T-helper 1 cell treated with Interleukin-12 subunit alpha and Interleukin-12 subunit beta and Interleukin-4 antibody, amounts not matched to agents 30 μg/mL and 1 μg/mL, for 36 hours (primary cell): ENCODE measurements at regions not wholly inside any gene's neighbourhood (a gene's known extent, or its start where the extent isn't known, plus 50 kb on each side); places are given as distances from the start of the nearest gene placed in this dataset.
"Not testable (repeated sequence)": the region's sequence is repeated elsewhere in the genome, so short reads cannot be mapped to it uniquely, and the experiment has no call there.

Experiments
- H3K27ac Mint-ChIP-seq: one replicate; pipeline ENCODE4 v1.8.0; 2021; ENCODE audit warnings: mild to moderate bottlenecking, mixed read lengths
- H3K27me3 Mint-ChIP-seq: one replicate; pipeline ENCODE4 v1.8.0; 2021; ENCODE audit warnings: low read depth, mixed read lengths
- H3K36me3 Mint-ChIP-seq: one replicate; pipeline ENCODE4 v1.8.0; 2021; ENCODE audit warnings: low read depth, mixed read lengths
- H3K4me1 Mint-ChIP-seq: one replicate; pipeline ENCODE4 v1.8.0; 2021; ENCODE audit warnings: low read depth, mixed read lengths
- H3K4me3 Mint-ChIP-seq: one replicate; pipeline ENCODE4 v1.8.0; 2021; ENCODE audit warnings: mild to moderate bottlenecking, moderate library complexity, mixed read lengths
- H3K9me3 Mint-ChIP-seq: one replicate; pipeline ENCODE4 v1.8.0; 2021; ENCODE audit warnings: mixed read lengths

DNA sequence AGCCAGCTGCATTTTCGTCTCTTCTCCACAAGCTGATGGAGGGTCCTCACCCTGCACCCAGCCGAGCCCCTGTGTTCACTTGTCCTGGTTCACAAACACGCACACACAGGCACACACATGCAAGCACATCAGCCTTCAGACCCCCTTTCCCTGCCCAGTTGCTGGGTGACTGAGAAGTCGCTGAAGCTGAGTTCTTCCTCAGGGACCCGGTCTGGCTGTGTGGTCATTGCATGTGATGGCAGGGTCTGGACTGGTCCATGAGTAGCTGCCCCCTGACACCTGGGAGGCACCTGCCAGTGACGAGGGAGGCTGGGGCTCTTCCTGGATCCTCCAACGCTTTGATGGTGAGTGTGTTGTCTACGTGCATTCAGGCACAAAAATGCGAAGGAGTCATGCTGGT, 546.1 kb upstream of the SALL3 start:
- no peak overlapping the region for H3K4me3 Mint-ChIP-seq
- H3K36me3 Mint-ChIP-seq = no peaks in the 10 kb centered on the region
- no peaks in the 10 kb centered on the region for H3K4me1 Mint-ChIP-seq
- H3K9me3 Mint-ChIP-seq = peaks cover 23% of the 10 kb centered on the region
- H3K27ac Mint-ChIP-seq = no peak overlapping the region
- no peaks in the 10 kb centered on the region for H3K27me3 Mint-ChIP-seq

DNA sequence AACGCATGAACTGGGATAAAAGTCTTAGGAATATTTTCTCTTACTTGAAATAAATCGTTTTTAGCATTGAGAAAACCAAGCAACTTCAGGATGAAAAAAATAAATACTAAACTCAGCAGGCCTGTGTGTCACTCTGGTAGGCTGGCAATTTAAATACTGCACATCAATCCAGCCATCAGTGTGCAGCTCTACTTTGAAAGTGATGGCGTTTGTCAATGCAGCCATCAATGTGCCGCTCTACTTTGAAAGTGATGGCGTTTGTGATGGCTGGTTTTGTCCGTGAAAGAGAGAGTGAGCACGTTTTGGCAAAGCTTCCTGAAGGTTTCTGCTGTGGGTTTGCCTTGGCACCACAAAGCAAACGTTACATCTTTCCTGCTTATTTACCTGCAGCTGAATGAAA, 543.5 kb upstream of the SALL3 start:
- H3K27ac Mint-ChIP-seq = no peak overlapping the region
- no peaks in the 10 kb centered on the region for H3K27me3 Mint-ChIP-seq
- H3K9me3 Mint-ChIP-seq = peaks cover 26% of the 10 kb centered on the region
- H3K4me1 Mint-ChIP-seq = no peaks in the 10 kb centered on the region
- no peak overlapping the region for H3K4me3 Mint-ChIP-seq
- no peaks in the 10 kb centered on the region for H3K36me3 Mint-ChIP-seq

DNA sequence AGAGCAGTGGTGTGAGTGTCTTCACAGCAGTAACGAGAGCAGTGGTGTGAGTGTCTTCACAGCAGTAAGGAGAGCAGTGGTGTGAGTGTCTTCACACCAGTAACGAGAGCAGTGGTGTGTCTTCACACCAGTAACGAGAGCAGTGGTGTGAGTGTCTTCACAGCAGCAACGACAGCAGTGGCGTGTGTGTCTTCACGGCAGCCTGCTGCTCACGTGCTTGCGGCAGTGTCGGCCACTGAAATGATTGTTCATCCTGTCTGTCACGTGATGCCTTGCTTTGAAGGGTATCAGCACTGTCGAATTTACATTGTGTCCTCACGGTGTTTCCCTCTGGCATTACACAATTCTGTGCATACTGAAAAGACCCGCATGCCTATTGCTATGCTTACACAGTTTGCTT, 541.4 kb upstream of the SALL3 start:
- not testable (repeated sequence) for H3K4me3 Mint-ChIP-seq, H3K36me3 Mint-ChIP-seq, H3K4me1 Mint-ChIP-seq, H3K27me3 Mint-ChIP-seq, H3K27ac Mint-ChIP-seq
- peaks cover 23% of the 10 kb centered on the region for H3K9me3 Mint-ChIP-seq

GRCh38 chr18:78445880-78446279, 533.7 kb upstream of the SALL3 start:
- H3K4me1 Mint-ChIP-seq = no peaks in the 10 kb centered on the region
- no peaks in the 10 kb centered on the region for H3K27me3 Mint-ChIP-seq
- no peak overlapping the region for H3K27ac Mint-ChIP-seq
- no peaks in the 10 kb centered on the region for H3K9me3 Mint-ChIP-seq
- no peaks in the 10 kb centered on the region for H3K36me3 Mint-ChIP-seq
- no peak overlapping the region for H3K4me3 Mint-ChIP-seq

- Mint-ChIP-seq H3K36me3 (no peaks in the 10 kb centered on the region), H3K9me3 (no peaks in the 10 kb centered on the region), H3K4me3 (no peak overlapping the region), H3K27ac (no peak overlapping the region), H3K4me1 (no peaks in the 10 kb centered on the region), H3K27me3 (no peaks in the 10 kb centered on the region)
These were observed 532.4 kb upstream of the SALL3 start for GRCh38 chr18:78447211-78447610.

- H3K4me3 Mint-ChIP-seq = no peak overlapping the region
- no peaks in the 10 kb centered on the region for H3K27me3 Mint-ChIP-seq
- H3K9me3 Mint-ChIP-seq = no peaks in the 10 kb centered on the region
- H3K4me1 Mint-ChIP-seq = no peaks in the 10 kb centered on the region
- H3K36me3 Mint-ChIP-seq = no peaks in the 10 kb centered on the region
- no peak overlapping the region for H3K27ac Mint-ChIP-seq
These were observed 531.5 kb upstream of the SALL3 start for GRCh38 chr18:78448106-78448505.

GRCh38 chr18:78448591-78448990, 531.0 kb upstream of the SALL3 start:
- Mint-ChIP-seq H3K36me3 (no peaks in the 10 kb centered on the region), H3K27me3 (no peaks in the 10 kb centered on the region), H3K4me1 (no peaks in the 10 kb centered on the region), H3K9me3 (no peaks in the 10 kb centered on the region), H3K27ac (no peak overlapping the region), H3K4me3 (no peak overlapping the region)

DNA sequence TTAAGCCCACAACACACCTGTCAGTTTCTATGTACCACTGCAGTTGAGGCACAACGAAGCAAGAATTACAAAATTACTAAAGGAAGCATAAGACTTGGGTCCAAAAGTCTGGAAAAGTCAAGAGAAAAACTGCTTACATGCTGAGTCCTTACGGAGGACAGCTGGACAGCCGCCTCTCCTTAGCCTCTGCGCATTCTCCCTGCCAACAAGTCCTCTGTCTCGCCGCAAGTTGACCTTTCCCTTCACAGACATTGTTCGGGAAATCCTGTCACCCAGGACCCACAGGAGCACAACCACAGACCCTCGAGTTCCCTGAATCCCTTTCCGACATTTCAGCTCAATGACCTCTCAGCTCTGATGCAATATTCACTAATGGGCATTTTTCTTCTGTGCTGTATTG, 525.4 kb upstream of the SALL3 start:
- Mint-ChIP-seq H3K36me3 (no peaks in the 10 kb centered on the region), H3K27me3 (no peaks in the 10 kb centered on the region), H3K27ac (no peak overlapping the region), H3K4me1 (no peaks in the 10 kb centered on the region), H3K4me3 (no peak overlapping the region), H3K9me3 (no peaks in the 10 kb centered on the region)

- no peaks in the 10 kb centered on the region for H3K27me3 Mint-ChIP-seq
- H3K9me3 Mint-ChIP-seq = no peaks in the 10 kb centered on the region
- H3K27ac Mint-ChIP-seq = no peak overlapping the region
- no peaks in the 10 kb centered on the region for H3K36me3 Mint-ChIP-seq
- H3K4me3 Mint-ChIP-seq = no peak overlapping the region
- no peaks in the 10 kb centered on the region for H3K4me1 Mint-ChIP-seq
These were observed 524.2 kb upstream of the SALL3 start for GRCh38 chr18:78455386-78455785.

DNA sequence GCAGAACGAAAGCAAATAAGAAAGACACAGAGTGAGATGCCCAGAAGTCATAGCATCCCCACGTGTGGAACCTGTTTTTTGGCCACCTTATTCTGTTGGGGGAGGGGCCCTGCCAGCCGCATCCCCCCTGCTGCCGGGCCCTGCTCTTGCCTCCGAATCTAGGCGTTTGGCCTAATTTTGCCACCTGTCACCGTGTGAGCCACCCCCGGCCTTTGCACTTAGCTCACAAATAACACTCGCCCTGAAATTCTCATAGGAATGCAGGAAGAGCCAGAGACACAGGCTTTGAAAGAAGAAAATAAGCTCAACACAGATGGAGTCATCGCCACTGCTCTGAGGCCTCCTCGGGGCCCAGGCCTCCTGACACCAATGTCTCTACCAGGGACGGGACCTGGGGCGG, 522.6 kb upstream of the SALL3 start:
- H3K4me3 Mint-ChIP-seq = no peak overlapping the region
- H3K27me3 Mint-ChIP-seq = no peaks in the 10 kb centered on the region

DNA sequence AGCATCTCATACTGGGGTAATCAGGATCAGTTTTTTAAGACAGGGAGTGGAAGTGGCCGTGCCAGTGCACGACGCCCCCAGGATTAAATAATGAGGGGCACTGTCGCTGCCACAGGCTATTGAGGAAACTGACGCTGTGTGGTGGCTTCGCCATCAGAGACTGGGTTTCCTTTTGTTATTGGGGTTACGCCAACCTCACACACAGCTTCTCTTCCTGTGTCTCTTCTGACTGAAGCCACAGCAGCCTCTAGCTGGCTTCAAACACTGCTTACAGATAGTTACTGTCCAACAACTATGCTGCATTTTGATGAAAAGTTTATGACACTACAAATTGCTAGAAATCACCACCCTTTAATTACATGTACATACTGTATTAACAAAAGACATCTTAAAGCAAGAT, 521.9 kb upstream of the SALL3 start:
- Mint-ChIP-seq H3K9me3 (no peaks in the 10 kb centered on the region), H3K27me3 (no peaks in the 10 kb centered on the region), H3K36me3 (no peaks in the 10 kb centered on the region), H3K4me3 (no peak overlapping the region), H3K4me1 (no peaks in the 10 kb centered on the region), H3K27ac (no peak overlapping the region)

More for the DNA sequence above, 522.6 kb upstream of the SALL3 start:
- H3K9me3 Mint-ChIP-seq = no peaks in the 10 kb centered on the region
- no peaks in the 10 kb centered on the region for H3K4me1 Mint-ChIP-seq
- H3K36me3 Mint-ChIP-seq = no peaks in the 10 kb centered on the region
- H3K27ac Mint-ChIP-seq = no peak overlapping the region

GRCh38 chr18:78458356-78458755, 521.3 kb upstream of the SALL3 start:
- Mint-ChIP-seq H3K4me3 (no peak overlapping the region), H3K27ac (no peak overlapping the region), H3K27me3 (no peaks in the 10 kb centered on the region), H3K4me1 (no peaks in the 10 kb centered on the region), H3K9me3 (peaks cover under 1% of the 10 kb centered on the region), H3K36me3 (no peaks in the 10 kb centered on the region)

DNA sequence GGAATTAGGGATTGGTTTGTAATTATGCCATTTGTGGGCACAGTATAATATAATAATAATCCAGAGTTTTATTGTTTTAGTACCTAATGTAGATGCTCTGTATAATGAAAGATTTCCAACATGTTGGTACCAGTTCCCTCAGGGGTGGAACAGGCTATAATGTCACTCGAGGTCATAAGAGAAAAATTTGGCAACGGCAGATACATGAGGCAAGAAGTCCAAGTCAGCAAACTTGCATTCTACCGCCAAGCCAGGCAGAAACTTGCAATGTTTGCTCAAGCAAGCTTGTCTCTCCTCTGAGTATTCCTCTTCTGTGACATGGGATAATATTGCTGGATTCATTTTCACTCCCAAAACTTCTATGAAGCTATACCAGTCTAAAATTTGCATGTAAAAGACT, 520.0 kb upstream of the SALL3 start:
- peaks cover 11% of the 10 kb centered on the region for H3K9me3 Mint-ChIP-seq
- H3K4me3 Mint-ChIP-seq = no peak overlapping the region
- no peak overlapping the region for H3K27ac Mint-ChIP-seq
- no peaks in the 10 kb centered on the region for H3K36me3 Mint-ChIP-seq
- no peaks in the 10 kb centered on the region for H3K27me3 Mint-ChIP-seq
- H3K4me1 Mint-ChIP-seq = no peaks in the 10 kb centered on the region

GRCh38 chr18:78460558-78460957, 519.1 kb upstream of the SALL3 start:
- no peaks in the 10 kb centered on the region for H3K4me1 Mint-ChIP-seq
- H3K27ac Mint-ChIP-seq = no peak overlapping the region
- no peaks in the 10 kb centered on the region for H3K36me3 Mint-ChIP-seq
- peaks cover 18% of the 10 kb centered on the region for H3K9me3 Mint-ChIP-seq
- no peak overlapping the region for H3K4me3 Mint-ChIP-seq
- H3K27me3 Mint-ChIP-seq = no peaks in the 10 kb centered on the region

DNA sequence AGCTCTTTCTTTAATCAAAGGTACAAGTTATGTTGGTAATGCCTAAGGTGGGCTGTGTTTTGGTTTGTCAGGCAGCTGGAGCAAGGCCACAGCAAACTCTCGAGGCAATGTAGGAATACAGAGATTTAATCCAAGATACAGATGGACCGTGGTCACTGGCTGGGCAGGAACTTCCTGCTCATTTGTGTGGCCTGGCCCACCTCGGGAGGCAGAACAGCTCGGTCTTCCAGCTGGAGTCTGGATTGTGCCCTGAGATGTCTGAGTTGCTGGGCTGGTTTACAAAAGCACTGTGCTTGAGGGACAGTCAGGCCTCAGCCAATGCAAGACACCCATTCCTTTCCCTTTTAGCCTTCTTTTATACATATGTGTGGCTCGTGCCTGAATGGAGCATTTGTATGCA, 506.1 kb upstream of the SALL3 start:
- H3K27ac Mint-ChIP-seq = no peak overlapping the region
- no peaks in the 10 kb centered on the region for H3K36me3 Mint-ChIP-seq
- no peaks in the 10 kb centered on the region for H3K27me3 Mint-ChIP-seq
- no peak overlapping the region for H3K4me3 Mint-ChIP-seq
- no peaks in the 10 kb centered on the region for H3K4me1 Mint-ChIP-seq
- peaks cover 12% of the 10 kb centered on the region for H3K9me3 Mint-ChIP-seq

DNA sequence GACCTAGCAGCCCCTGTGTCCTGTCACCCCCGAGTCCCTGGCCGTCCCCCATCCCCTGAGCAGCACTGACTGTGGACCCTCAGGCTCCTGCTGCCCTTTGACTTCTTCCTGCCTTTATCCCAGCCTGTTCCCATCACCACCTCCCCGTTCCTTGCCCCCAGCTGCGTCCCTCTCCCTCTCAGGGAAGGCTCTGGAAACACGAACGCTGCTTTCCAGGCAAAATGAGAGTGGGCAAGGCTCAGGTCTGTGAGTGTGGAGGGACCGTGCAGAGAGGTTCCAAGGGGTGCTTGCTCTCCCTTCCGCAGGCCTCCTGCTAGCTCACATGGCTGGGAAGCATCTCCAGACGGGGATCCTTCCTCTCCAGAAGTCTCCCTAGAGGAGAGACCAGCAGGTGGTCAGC, 501.8 kb upstream of the SALL3 start:
- peaks cover 4% of the 10 kb centered on the region for H3K9me3 Mint-ChIP-seq
- H3K27ac Mint-ChIP-seq = no peak overlapping the region
- no peaks in the 10 kb centered on the region for H3K36me3 Mint-ChIP-seq
- no peaks in the 10 kb centered on the region for H3K27me3 Mint-ChIP-seq
- no peak overlapping the region for H3K4me3 Mint-ChIP-seq
- H3K4me1 Mint-ChIP-seq = no peaks in the 10 kb centered on the region
